ENCODE measurements at regions not wholly inside any gene's neighbourhood (a gene's known extent, or its start where the extent isn't known, plus 50 kb on each side); places are given as distances from the start of the nearest gene placed in this dataset.

DNA sequence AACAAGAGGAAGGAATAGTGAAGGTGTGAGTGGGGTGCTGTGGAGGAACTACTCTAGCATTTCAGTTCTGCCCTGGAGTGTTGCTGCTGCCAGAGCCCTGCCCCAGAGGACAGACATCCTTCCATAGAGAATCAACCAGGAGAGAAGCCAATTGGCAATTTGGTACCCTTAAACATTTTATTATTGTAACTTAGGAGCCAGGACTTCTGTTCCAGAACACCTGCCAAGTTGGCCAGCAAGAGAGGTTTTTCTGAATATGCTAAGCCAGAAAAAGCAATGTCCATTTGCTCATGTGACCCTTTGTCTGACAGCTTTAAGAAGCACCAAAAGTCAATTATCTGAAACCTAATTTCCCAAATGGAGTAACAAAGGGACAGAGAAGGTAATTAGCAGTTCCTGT is 264.9 kb downstream of the MEX3B start:
- TF ChIP-seq, protein P1, sequence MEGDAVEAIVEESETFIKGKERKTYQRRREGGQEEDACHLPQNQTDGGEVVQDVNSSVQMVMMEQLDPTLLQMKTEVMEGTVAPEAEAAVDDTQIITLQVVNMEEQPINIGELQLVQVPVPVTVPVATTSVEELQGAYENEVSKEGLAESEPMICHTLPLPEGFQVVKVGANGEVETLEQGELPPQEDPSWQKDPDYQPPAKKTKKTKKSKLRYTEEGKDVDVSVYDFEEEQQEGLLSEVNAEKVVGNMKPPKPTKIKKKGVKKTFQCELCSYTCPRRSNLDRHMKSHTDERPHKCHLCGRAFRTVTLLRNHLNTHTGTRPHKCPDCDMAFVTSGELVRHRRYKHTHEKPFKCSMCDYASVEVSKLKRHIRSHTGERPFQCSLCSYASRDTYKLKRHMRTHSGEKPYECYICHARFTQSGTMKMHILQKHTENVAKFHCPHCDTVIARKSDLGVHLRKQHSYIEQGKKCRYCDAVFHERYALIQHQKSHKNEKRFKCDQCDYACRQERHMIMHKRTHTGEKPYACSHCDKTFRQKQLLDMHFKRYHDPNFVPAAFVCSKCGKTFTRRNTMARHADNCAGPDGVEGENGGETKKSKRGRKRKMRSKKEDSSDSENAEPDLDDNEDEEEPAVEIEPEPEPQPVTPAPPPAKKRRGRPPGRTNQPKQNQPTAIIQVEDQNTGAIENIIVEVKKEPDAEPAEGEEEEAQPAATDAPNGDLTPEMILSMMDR (conservative IDR thresholded peaks at IDR 0.05; ENCODE audit: low read length): no peak
- TF ChIP-seq EZH2phosphoT487 (IDR thresholded peaks at IDR 0.05; ENCODE audit: borderline replicate concordance): no peak

Measured in Loucy (cell line).